GM18511 (cell line): ENCODE measurements at regions not wholly inside any gene's neighbourhood (a gene's known extent, or its start where the extent isn't known, plus 50 kb on each side); places are given as distances from the start of the nearest gene placed in this dataset.
A peak's percentile ranks its signal among the peaks of the same experiment; 100 is the strongest.

Experiments
- ATAC-seq: cut with Tn5 transposase; IDR thresholded peaks from one replicate; pipeline ENCODE4 v1.9.1; 2021; ENCODE audit warnings: mild to moderate bottlenecking, moderate library complexity; ENCODE audit not compliant: unreplicated experiment

GRCh38 chr4:138535316-138535715 lies 293.2 kb upstream of the SLC7A11 start:
- no peak for ATAC-seq

- peak; percentile 85 for ATAC-seq
Measured at GRCh38 chr4:138522366-138522765, 280.2 kb upstream of the SLC7A11 start.

- peak; percentile 16 for ATAC-seq
Measured at GRCh38 chr4:138521809-138522208, 279.7 kb upstream of the SLC7A11 start.

GRCh38 chr4:138519436-138519835 lies 277.3 kb upstream of the SLC7A11 start:
- no peak for ATAC-seq

GRCh38 chr4:138513535-138513934 lies 271.4 kb upstream of the SLC7A11 start:
- ATAC-seq: no peak

- no peak for ATAC-seq
Measured at GRCh38 chr4:138512756-138513155, 270.6 kb upstream of the SLC7A11 start.

GRCh38 chr4:138510053-138510452 lies 267.9 kb upstream of the SLC7A11 start:
- ATAC-seq: no peak

- no peak for ATAC-seq
Measured at GRCh38 chr4:138509346-138509745, 267.2 kb upstream of the SLC7A11 start.

GRCh38 chr4:138507522-138507921 lies 265.4 kb upstream of the SLC7A11 start:
- ATAC-seq: no peak

GRCh38 chr4:138501614-138502013 lies 259.5 kb upstream of the SLC7A11 start:
- ATAC-seq: no peak

- no peak for ATAC-seq
Measured at GRCh38 chr4:138500869-138501268, 258.7 kb upstream of the SLC7A11 start.

- no peak for ATAC-seq
Measured at GRCh38 chr4:138499627-138500026, 257.5 kb upstream of the SLC7A11 start.

GRCh38 chr4:138494931-138495330 lies 252.8 kb upstream of the SLC7A11 start:
- peak; percentile 71 for ATAC-seq

GRCh38 chr4:138494116-138494515 lies 252.0 kb upstream of the SLC7A11 start:
- ATAC-seq: no peak

- ATAC-seq: no peak
Measured at GRCh38 chr4:138492176-138492575, 250.0 kb upstream of the SLC7A11 start.

- ATAC-seq: no peak
Measured at GRCh38 chr4:138488533-138488932, 246.4 kb upstream of the SLC7A11 start.

- no peak for ATAC-seq
Measured at GRCh38 chr4:138487670-138488069, 245.5 kb upstream of the SLC7A11 start.

- ATAC-seq: no peak
Measured at GRCh38 chr4:138487230-138487629, 245.1 kb upstream of the SLC7A11 start.

GRCh38 chr4:138485498-138485897 lies 243.3 kb upstream of the SLC7A11 start:
- ATAC-seq: no peak

GRCh38 chr4:138475116-138475515 lies 233.0 kb upstream of the SLC7A11 start:
- ATAC-seq: no peak

GRCh38 chr4:138473339-138473738 lies 231.2 kb upstream of the SLC7A11 start:
- no peak for ATAC-seq

- ATAC-seq: no peak
Measured at GRCh38 chr4:138460477-138461414, 218.6 kb upstream of the SLC7A11 start.

GRCh38 chr4:138458751-138459150 lies 216.6 kb upstream of the SLC7A11 start:
- ATAC-seq: no peak
